Right lung (tissue), 2 donors: ENCODE measurements at regions not wholly inside any gene's neighbourhood (a gene's known extent, or its start where the extent isn't known, plus 50 kb on each side); places are given as distances from the start of the nearest gene placed in this dataset.

Experiments
- DNase-seq, 2 donors: peaks; one replicate each; pipeline ENCODE4 v3.0.0-alpha.2; 2013

GRCh38 chr7:68478326-68478725, 1119.9 kb upstream of the AUTS2 start:
- DNase-seq = no peak

- no peak for DNase-seq
These were observed 1115.5 kb upstream of the AUTS2 start for GRCh38 chr7:68482800-68483199.

- DNase-seq = no peak
These were observed 1113.5 kb upstream of the AUTS2 start for GRCh38 chr7:68484731-68485130.

GRCh38 chr7:68485253-68485917, 1112.9 kb upstream of the AUTS2 start:
- DNase-seq = no peak

- DNase-seq = no peak
These were observed 1109.8 kb upstream of the AUTS2 start for GRCh38 chr7:68488341-68489060.

GRCh38 chr7:68491523-68492358, 1106.5 kb upstream of the AUTS2 start:
- DNase-seq = peak in 1 of 2 donors; percentile 11

- peak in 1 of 2 donors; percentile 2 for DNase-seq
These were observed 1106.0 kb upstream of the AUTS2 start for GRCh38 chr7:68492359-68492690.

- no peak for DNase-seq
These were observed 1094.9 kb upstream of the AUTS2 start for GRCh38 chr7:68503400-68503799.

GRCh38 chr7:68504716-68505115, 1093.6 kb upstream of the AUTS2 start:
- DNase-seq = no peak

- DNase-seq = no peak
These were observed 1092.6 kb upstream of the AUTS2 start for GRCh38 chr7:68505721-68506120.

- DNase-seq = no peak
These were observed 1090.6 kb upstream of the AUTS2 start for GRCh38 chr7:68507668-68508067.

- DNase-seq = no peak
These were observed 1089.2 kb upstream of the AUTS2 start for GRCh38 chr7:68509054-68509453.

GRCh38 chr7:68509603-68510002, 1088.7 kb upstream of the AUTS2 start:
- DNase-seq = no peak

GRCh38 chr7:68511281-68511680, 1087.0 kb upstream of the AUTS2 start:
- no peak for DNase-seq

GRCh38 chr7:68512466-68512865, 1085.8 kb upstream of the AUTS2 start:
- DNase-seq = no peak

GRCh38 chr7:68518060-68518459, 1080.2 kb upstream of the AUTS2 start:
- DNase-seq = no peak

GRCh38 chr7:68524126-68524525, 1074.1 kb upstream of the AUTS2 start:
- no peak for DNase-seq

GRCh38 chr7:68529221-68529620, 1069.1 kb upstream of the AUTS2 start:
- no peak for DNase-seq

- DNase-seq = no peak
These were observed 1063.0 kb upstream of the AUTS2 start for GRCh38 chr7:68535266-68535665.

GRCh38 chr7:68537051-68537773, 1061.1 kb upstream of the AUTS2 start:
- no peak for DNase-seq

- DNase-seq = no peak
These were observed 1060.6 kb upstream of the AUTS2 start for GRCh38 chr7:68537774-68538071.

GRCh38 chr7:68542831-68543230, 1055.4 kb upstream of the AUTS2 start:
- DNase-seq = no peak
